ENCODE measurements at regions not wholly inside any gene's neighbourhood (a gene's known extent, or its start where the extent isn't known, plus 50 kb on each side); places are given as distances from the start of the nearest gene placed in this dataset.

- Histone ChIP-seq H3K4me3 (replicated peaks in 1 of 3; ENCODE audit: insufficient read depth in 1 of 3, low read depth in 2 of 3, low read length in 3 of 3) (no peak overlapping the region), H3K79me2 (ENCODE audit: insufficient read depth, low read length) (no peaks in the 10 kb centered on the region), H2AFZ (ENCODE audit: low read length) (no peak overlapping the region), H3K36me3 (replicated peaks in 1 of 2; ENCODE audit: control insufficient read depth in 1 of 2, insufficient read depth in 2 of 2, low read length in 2 of 2) (no peaks in the 10 kb centered on the region), H3K9me3 (ENCODE audit: low read length) (peaks cover 15% of the 10 kb centered on the region), H3K27ac (ENCODE audit: extremely low read length, insufficient read depth, low read length) (no peak overlapping the region), H3K27me3 (ENCODE audit: control insufficient read depth in 1 of 2, insufficient read depth in 2 of 2, low read length in 2 of 2) (no peaks in the 10 kb centered on the region), H3K9ac (ENCODE audit: insufficient read depth, low read depth, low read length) (no peak overlapping the region), H3K4me2 (ENCODE audit: low read depth, low read length) (no peak overlapping the region), H4K20me1 (ENCODE audit: insufficient read depth, low read length) (no peaks in the 10 kb centered on the region), H3K4me1 (ENCODE audit: insufficient read depth, low read length) (no peaks in the 10 kb centered on the region)
- ChIA-PET CTCF (ENCODE audit: low intra/inter-chr PET ratio, low total read pairs) (no interaction called here), POLR2A (no interaction called here)
- ATAC-seq (no peak), FAIRE-seq (no peak), DNase-seq (ENCODE audit: low spot score) (no peak)
- TF ChIP-seq ZNF367 (CRISPR knock-in tag; IDR thresholded peaks at IDR 0.05; ENCODE audit: borderline replicate concordance) (no peak), ATF3 (CRISPR knock-in tag; IDR thresholded peaks at IDR 0.05) (no peak), MAFF (IDR thresholded peaks at IDR 0.05; ENCODE audit: low read depth, low read length) (peak; percentile 75), MAFK (conservative IDR thresholded peaks at IDR 0.05 in 1 of 2, IDR thresholded peaks at IDR 0.05 in 1 of 2; ENCODE audit: low read length in 2 of 2) (peak; percentile 56 to 87), NR2F6 (IDR thresholded peaks at IDR 0.05) (no peak), NR2F6 (CRISPR knock-in tag; IDR thresholded peaks at IDR 0.05) (no peak)
- in situ Hi-C loops (cut with HindIII; ENCODE audit: extremely low pct_ligation_motif_present, low pct_unique_long_range_greater_than_20kb) = no loop called here
- BruUV-seq (replicated peaks) = no TSS peak
- intact Hi-C loops (cut with micrococcal nuclease; ENCODE audit: unreplicated experiment) = no loop called here
- WGBS (ENCODE audit: low lambda C conversion rate) = 7% methylated on average over 1 of the region's 1 CpG
Observed at GRCh38 chr4:11518754-11519153, 90.1 kb upstream of the HS3ST1 start.

GRCh38 chr4:11514779-11515419 is 86.2 kb upstream of the HS3ST1 start:
- Histone ChIP-seq H3K9ac (ENCODE audit: insufficient read depth, low read depth, low read length) (no peak overlapping the region), H3K4me1 (ENCODE audit: insufficient read depth, low read length) (no peaks in the 10 kb centered on the region), H4K20me1 (ENCODE audit: insufficient read depth, low read length) (no peaks in the 10 kb centered on the region), H3K4me3 (replicated peaks in 1 of 3; ENCODE audit: insufficient read depth in 1 of 3, low read depth in 2 of 3, low read length in 3 of 3) (no peak overlapping the region), H3K4me2 (ENCODE audit: low read depth, low read length) (no peak overlapping the region), H3K36me3 (replicated peaks in 1 of 2; ENCODE audit: control insufficient read depth in 1 of 2, insufficient read depth in 2 of 2, low read length in 2 of 2) (no peaks in the 10 kb centered on the region), H2AFZ (ENCODE audit: low read length) (no peak overlapping the region), H3K79me2 (ENCODE audit: insufficient read depth, low read length) (no peaks in the 10 kb centered on the region), H3K27ac (ENCODE audit: extremely low read length, insufficient read depth, low read length) (no peak overlapping the region), H3K27me3 (ENCODE audit: control insufficient read depth in 1 of 2, insufficient read depth in 2 of 2, low read length in 2 of 2) (no peaks in the 10 kb centered on the region), H3K9me3 (ENCODE audit: low read length) (peaks cover 36% of the 10 kb centered on the region; the same call in 1 of the 2 replicates)
- no TSS peak for BruUV-seq (replicated peaks)
- DNase-seq (ENCODE audit: low spot score) (no peak), FAIRE-seq (no peak), ATAC-seq (no peak)
- TF ChIP-seq HNF1B (CRISPR knock-in tag; IDR thresholded peaks at IDR 0.05) = no peak
- intact Hi-C loops (cut with micrococcal nuclease; ENCODE audit: unreplicated experiment) = no loop called here
- WGBS (ENCODE audit: low lambda C conversion rate) = 17% methylated on average over 11 of the region's 11 CpGs
- POLR2A ChIA-PET = no interaction called here
- in situ Hi-C loops (cut with HindIII; ENCODE audit: extremely low pct_ligation_motif_present, low pct_unique_long_range_greater_than_20kb) = no loop called here
- CTCF ChIA-PET (ENCODE audit: low intra/inter-chr PET ratio, low total read pairs) = no interaction called here

Data from HepG2 (cell line).